ENCODE measurements at regions not wholly inside any gene's neighbourhood (a gene's known extent, or its start where the extent isn't known, plus 50 kb on each side); places are given as distances from the start of the nearest gene placed in this dataset.

- TF ChIP-seq CTCF (IDR thresholded peaks at IDR 0.05) (no peak), SIN3A (IDR thresholded peaks at IDR 0.05; ENCODE audit: borderline replicate concordance, insufficient read depth, low read depth, low read length) (no peak), POLR2AphosphoS5 (IDR thresholded peaks at IDR 0.05; ENCODE audit: low read depth, low read length) (no peak), REST (IDR thresholded peaks at IDR 0.05; ENCODE audit: insufficient read depth in 1 of 2, low read depth in 2 of 2, low read length in 1 of 2) (no peak)
Measured at GRCh38 chr18:22043837-22044236, 125.6 kb upstream of the GATA6 start.

Measured in Panc1 (cell line).